Gastrocnemius medialis (tissue), 4 donors: ENCODE measurements at regions not wholly inside any gene's neighbourhood (a gene's known extent, or its start where the extent isn't known, plus 50 kb on each side); places are given as distances from the start of the nearest gene placed in this dataset.

Experiments used
- ATAC-seq, 2 donors: fragments of 150-250 bp; one replicate each; pipeline ENCODE4 v1.9.1; 2016
- DNase-seq, 2 donors: peaks; one replicate each; pipeline ENCODE4 v3.0.0-alpha.2; 2019
- H3K27ac ChIP-seq, 4 donors: fragments of 200-600 bp; sonication (generic); 1 replicate in 1 of 4; 2 replicates in 3 of 4; pipeline ENCODE4 v1.5.1; 2016 to 2018; ENCODE audit warnings: mild to moderate bottlenecking in 2 of 4, moderate library complexity in 1 of 4
- H3K27me3 ChIP-seq, 3 donors: fragments of 200-600 bp; sonication (generic) in 2 of 3; 1 replicate in 1 of 3; 2 replicates in 2 of 3; pipeline versions ENCODE4 v1.5.1 to v1.6.0; 2016 to 2019; ENCODE audit warnings: mild to moderate bottlenecking in 1 of 3, moderate library complexity in 1 of 3
- H3K36me3 ChIP-seq, 2 donors: fragments of 200-600 bp; sonication (generic) in 1 of 2; one replicate each; pipeline ENCODE4 v1.5.1; 2017 to 2018
- H3K4me1 ChIP-seq, 2 donors: fragments of 200-600 bp; sonication (generic) in 1 of 2; one replicate each; pipeline ENCODE4 v1.5.1; 2016 to 2017; ENCODE audit warnings: mild to moderate bottlenecking in 2 of 2
- H3K4me3 ChIP-seq, 4 donors: fragments of 200-600 bp; sonication (generic) in 3 of 4; 1 replicate in 1 of 4; 2 replicates in 3 of 4; pipeline ENCODE4 v1.5.1; 2016 to 2019; ENCODE audit warnings: mild to moderate bottlenecking in 2 of 4
- H3K9me3 ChIP-seq, 3 donors: fragments of 200-600 bp; sonication (generic) in 2 of 3; 1 replicate in 1 of 3; 2 replicates in 2 of 3; pipeline ENCODE4 v1.5.1; 2016 to 2019
- POLR2A ChIP-seq, 2 donors: fragments of 450-650 bp; IDR thresholded peaks; one replicate each; pipeline ENCODE4 v1.6.1; 2017; ENCODE audit warnings: antibody characterized with exemption in 2 of 2, mild to moderate bottlenecking in 2 of 2, moderate library complexity in 2 of 2
- in situ Hi-C, 4 donors: fragments of 200-750 bp; cut with MboI; loops; one replicate each; pipeline versions ENCODE4 v1.15.0 to v1.8.0; 2017; ENCODE audit warnings: low sequenced_read_pairs in 4 of 4
- intact Hi-C: fragments of 100-400 bp; cut with DNase I; formaldehyde crosslinking; loops from one replicate; pipeline ENCODE4 v1.15.1; 2023; ENCODE audit warnings: low total_unique reads
- TF ChIP-seq, protein P1 (sequence below), 5 experiments: fragments of 450-650 bp in 3 of 5; fragments of 200-600 bp in 2 of 5; sonication (generic) in 2 of 5; IDR thresholded peaks in 4 of 5; conservative IDR thresholded peaks in 1 of 5; 1 replicate in 4 of 5; 2 replicates in 1 of 5; pipeline ENCODE4 v1.5.1; 2016 to 2019; ENCODE audit warnings: antibody characterized with exemption in 5 of 5, mild to moderate bottlenecking in 3 of 5, moderate library complexity in 3 of 5

DNA sequence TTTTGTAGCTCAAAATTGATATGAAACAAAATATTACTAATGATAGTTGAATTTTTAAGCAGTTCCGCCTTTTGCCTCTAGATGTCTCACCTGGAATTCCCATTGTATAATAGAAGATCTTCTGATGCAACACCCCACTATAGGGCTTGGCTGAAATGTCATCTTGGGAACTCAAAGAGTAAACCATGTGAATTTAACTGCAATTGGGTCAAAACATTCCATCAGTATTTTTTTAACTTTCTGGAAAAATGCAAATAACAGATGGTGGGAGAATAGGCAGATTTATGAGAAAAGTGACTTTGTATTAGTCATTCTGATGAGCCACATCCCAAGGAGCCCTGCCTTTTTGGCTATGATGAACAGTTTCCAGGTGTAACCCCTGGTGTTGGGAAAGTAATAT, 489.9 kb downstream of the NYAP2 start:
- ATAC-seq (peak; percentile 80 to 83), DNase-seq (peak in 1 of 2 donors; percentile 3)
- Histone ChIP-seq H3K27ac (no peak overlapping the region), H3K4me3 (no peak overlapping the region), H3K4me1 (peaks cover 0 to 4% of the 10 kb centered on the region in 2 donors), H3K36me3 (no peaks in the 10 kb centered on the region), H3K9me3 (no peaks in the 10 kb centered on the region), H3K27me3 (no peaks in the 10 kb centered on the region)
- intact Hi-C loops (loop anchor here (1.0 to 2.0 kb wide), 2 partner anchors 913 to 1096 kb away; no protein-coding TSS in a partner anchor), in situ Hi-C loops (loop anchor here (5.0 to 25.0 kb wide), 5 partner anchors 913 to 1098 kb away; no protein-coding TSS in a partner anchor)
- TF ChIP-seq, protein P1, sequence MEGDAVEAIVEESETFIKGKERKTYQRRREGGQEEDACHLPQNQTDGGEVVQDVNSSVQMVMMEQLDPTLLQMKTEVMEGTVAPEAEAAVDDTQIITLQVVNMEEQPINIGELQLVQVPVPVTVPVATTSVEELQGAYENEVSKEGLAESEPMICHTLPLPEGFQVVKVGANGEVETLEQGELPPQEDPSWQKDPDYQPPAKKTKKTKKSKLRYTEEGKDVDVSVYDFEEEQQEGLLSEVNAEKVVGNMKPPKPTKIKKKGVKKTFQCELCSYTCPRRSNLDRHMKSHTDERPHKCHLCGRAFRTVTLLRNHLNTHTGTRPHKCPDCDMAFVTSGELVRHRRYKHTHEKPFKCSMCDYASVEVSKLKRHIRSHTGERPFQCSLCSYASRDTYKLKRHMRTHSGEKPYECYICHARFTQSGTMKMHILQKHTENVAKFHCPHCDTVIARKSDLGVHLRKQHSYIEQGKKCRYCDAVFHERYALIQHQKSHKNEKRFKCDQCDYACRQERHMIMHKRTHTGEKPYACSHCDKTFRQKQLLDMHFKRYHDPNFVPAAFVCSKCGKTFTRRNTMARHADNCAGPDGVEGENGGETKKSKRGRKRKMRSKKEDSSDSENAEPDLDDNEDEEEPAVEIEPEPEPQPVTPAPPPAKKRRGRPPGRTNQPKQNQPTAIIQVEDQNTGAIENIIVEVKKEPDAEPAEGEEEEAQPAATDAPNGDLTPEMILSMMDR (IDR thresholded peaks at IDR 0.05 in 4 of 5, conservative IDR thresholded peaks at IDR 0.05 in 1 of 5), result peak; percentile 62 to 92 (median 76)
- TF ChIP-seq POLR2A (IDR thresholded peaks at IDR 0.05), result no peak

DNA sequence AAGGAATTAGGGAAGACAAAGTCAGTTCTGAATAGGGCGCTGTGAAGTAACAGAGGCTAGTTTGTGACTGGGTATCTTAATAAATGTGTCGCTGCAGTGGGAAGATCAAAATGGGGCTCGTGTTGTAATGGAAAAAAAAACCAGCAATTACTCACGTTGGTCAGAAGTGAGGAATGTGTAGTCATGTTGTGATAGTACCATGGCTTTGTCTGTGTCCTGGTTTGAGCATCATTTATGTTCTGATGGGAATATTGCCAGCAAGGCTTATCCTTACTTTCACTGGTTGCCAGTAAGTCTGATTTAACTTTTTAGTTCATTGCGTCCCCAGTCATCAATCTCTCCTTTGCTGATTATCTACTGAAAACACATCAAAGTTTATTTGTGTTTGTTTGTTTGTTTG, 467.6 kb downstream of the NYAP2 start:
- Histone ChIP-seq H3K4me1 (no peaks in the 10 kb centered on the region), H3K4me3 (no peak overlapping the region), H3K36me3 (no peaks in the 10 kb centered on the region), H3K9me3 (no peaks in the 10 kb centered on the region), H3K27me3 (no peaks in the 10 kb centered on the region), H3K27ac (no peak overlapping the region)
- no peak for ATAC-seq
- in situ Hi-C loops (no loop called here), intact Hi-C loops (no loop called here)
- DNase-seq, result no peak
- TF ChIP-seq, protein P1 (IDR thresholded peaks at IDR 0.05 in 4 of 5, conservative IDR thresholded peaks at IDR 0.05 in 1 of 5), result no peak
- TF ChIP-seq POLR2A (IDR thresholded peaks at IDR 0.05), result no peak

DNA sequence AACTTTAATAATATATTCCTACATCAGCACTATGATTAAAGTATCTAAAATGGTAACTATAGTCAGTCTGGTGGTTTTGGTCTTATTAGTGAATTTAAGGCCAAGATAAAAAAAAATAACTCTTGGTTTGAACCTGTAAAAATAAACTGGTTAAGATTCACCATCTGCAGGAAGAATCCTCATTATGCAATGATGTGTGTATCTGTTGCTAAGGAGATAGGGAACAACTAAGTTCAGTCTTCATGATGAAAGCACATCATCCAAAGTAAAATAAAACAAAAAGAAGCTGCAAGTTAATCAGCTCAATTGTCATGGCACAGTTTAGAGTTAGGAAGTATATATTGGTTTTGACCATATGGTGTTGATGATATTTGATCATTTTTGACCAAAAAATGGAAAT, 466.0 kb downstream of the NYAP2 start:
- intact Hi-C loops, result no loop called here
- no peak for ATAC-seq
- no peak overlapping the region for H3K4me3 ChIP-seq
- H3K27ac ChIP-seq, result no peak overlapping the region
- H3K9me3 ChIP-seq, result no peaks in the 10 kb centered on the region
- H3K4me1 ChIP-seq, result no peaks in the 10 kb centered on the region
- H3K36me3 ChIP-seq, result no peaks in the 10 kb centered on the region
- TF ChIP-seq, protein P1 (IDR thresholded peaks at IDR 0.05 in 4 of 5, conservative IDR thresholded peaks at IDR 0.05 in 1 of 5), result no peak
- no peak for TF ChIP-seq POLR2A (IDR thresholded peaks at IDR 0.05)
- DNase-seq, result no peak
- H3K27me3 ChIP-seq, result no peaks in the 10 kb centered on the region
- in situ Hi-C loops, result no loop called here

DNA sequence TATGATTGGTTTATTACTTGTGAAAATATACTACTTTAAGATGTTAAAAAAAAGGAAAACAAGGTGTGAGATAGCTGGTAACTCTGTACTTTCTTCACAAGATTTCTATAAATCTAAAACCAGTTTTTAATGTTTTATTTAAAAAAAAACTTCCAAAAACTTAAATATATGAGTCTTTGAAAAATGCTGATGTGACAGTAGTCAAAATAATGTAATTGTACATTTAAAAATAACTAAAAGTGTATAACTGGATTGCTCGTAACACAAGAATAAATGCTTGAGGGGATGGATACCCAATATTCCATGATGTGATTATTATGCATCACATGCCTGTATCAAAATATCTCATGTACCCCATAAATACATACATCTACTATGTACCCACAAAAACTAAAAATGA, 464.9 kb downstream of the NYAP2 start:
- H3K27ac ChIP-seq, result no peak overlapping the region
- ATAC-seq (no peak), DNase-seq (no peak)
- H3K27me3 ChIP-seq, result no peaks in the 10 kb centered on the region
- intact Hi-C loops (no loop called here), in situ Hi-C loops (no loop called here)
- no peaks in the 10 kb centered on the region for H3K36me3 ChIP-seq
- TF ChIP-seq POLR2A (IDR thresholded peaks at IDR 0.05), result no peak
- TF ChIP-seq, protein P1 (IDR thresholded peaks at IDR 0.05 in 4 of 5, conservative IDR thresholded peaks at IDR 0.05 in 1 of 5), result no peak
- no peaks in the 10 kb centered on the region for H3K4me1 ChIP-seq
- no peak overlapping the region for H3K4me3 ChIP-seq
- no peaks in the 10 kb centered on the region for H3K9me3 ChIP-seq

DNA sequence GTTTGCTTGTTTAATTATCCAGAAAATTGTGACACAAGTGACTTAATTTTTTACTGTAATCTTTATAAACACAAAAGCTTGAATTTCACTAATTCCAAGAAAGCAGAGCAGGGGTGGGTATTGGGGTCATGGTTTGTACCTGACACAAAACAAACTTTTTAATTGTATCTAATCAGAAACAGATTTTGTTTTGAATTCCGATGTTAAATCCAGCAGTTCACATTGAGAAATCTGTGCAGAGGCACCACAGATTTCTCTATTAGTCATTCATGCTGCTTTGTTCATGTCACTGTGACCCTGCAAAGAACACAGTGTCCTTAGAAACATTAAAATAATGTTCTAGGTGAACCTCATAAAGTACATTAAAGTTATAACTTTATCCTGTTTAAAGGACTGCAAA, 443.4 kb downstream of the NYAP2 start:
- no peaks in the 10 kb centered on the region for H3K9me3 ChIP-seq
- H3K36me3 ChIP-seq, result no peaks in the 10 kb centered on the region
- no peak overlapping the region for H3K27ac ChIP-seq
- no peaks in the 10 kb centered on the region for H3K27me3 ChIP-seq
- H3K4me3 ChIP-seq, result no peak overlapping the region
- ATAC-seq (peak; percentile 71 to 77), DNase-seq (no peak)
- intact Hi-C loops (loop anchor here (5.0 kb wide), 1 partner anchor 879 kb away; no protein-coding TSS in a partner anchor), in situ Hi-C loops (no loop called here)
- no peaks in the 10 kb centered on the region for H3K4me1 ChIP-seq
- TF ChIP-seq, protein P1 (IDR thresholded peaks at IDR 0.05 in 4 of 5, conservative IDR thresholded peaks at IDR 0.05 in 1 of 5), result no peak
- TF ChIP-seq POLR2A (IDR thresholded peaks at IDR 0.05), result no peak
